Astrocyte (in vitro differentiated cells and primary cell): ENCODE measurements at regions not wholly inside any gene's neighbourhood (a gene's known extent, or its start where the extent isn't known, plus 50 kb on each side); places are given as distances from the start of the nearest gene placed in this dataset.

Experiments used
- CTCF ChIP-seq: IDR thresholded peaks from 2 replicates; pipeline ENCODE4 v1.5.1; 2011; ENCODE audit warnings: low read depth, mild to moderate bottlenecking, inconsistent platforms, low read length, moderate library complexity; ENCODE audit not compliant: insufficient read depth
- EZH2 ChIP-seq: IDR thresholded peaks from 2 replicates; pipeline ENCODE4 v1.6.1; 2012; ENCODE audit warnings: mild to moderate bottlenecking, low read length, inconsistent platforms; ENCODE audit not compliant: insufficient read depth

GRCh38 chr3:193971261-193971751 lies 164.6 kb upstream of the HES1 start:
- TF ChIP-seq CTCF: no peak
- TF ChIP-seq EZH2: no peak
